ENCODE measurements at regions not wholly inside any gene's neighbourhood (a gene's known extent, or its start where the extent isn't known, plus 50 kb on each side); places are given as distances from the start of the nearest gene placed in this dataset.

- CTCF ChIA-PET: no interaction called here
- TF ChIP-seq KLF17 (tag by site-specific recombination; IDR thresholded peaks at IDR 0.05) (0 out of 2 replicates have a peak, but pooled peaks have one; percentile 37), ZNF76 (tag by site-specific recombination; IDR thresholded peaks at IDR 0.05; ENCODE audit: borderline replicate concordance, low read depth) (no peak)
- H3K4me3 ChIP-seq (ENCODE audit: low read depth, low read length): no peak overlapping the region
- no peaks in the 10 kb centered on the region for H3K4me1 ChIP-seq (ENCODE audit: control insufficient read depth, insufficient read depth, low read length)
- no peaks in the 10 kb centered on the region for H3K9me3 ChIP-seq (ENCODE audit: control insufficient read depth, insufficient read depth, low read depth, low read length)
- H3K36me3 ChIP-seq (ENCODE audit: control insufficient read depth in 2 of 2, insufficient read depth in 1 of 2, low read length in 2 of 2): no peaks in the 10 kb centered on the region
- POLR2A ChIA-PET: no interaction called here
- no peak overlapping the region for H3K27ac ChIP-seq (ENCODE audit: extremely low read depth, low read depth, low read length)
Observed at GRCh38 chr22:48431536-48432315, 1395.9 kb downstream of the BRD1 start.

GRCh38 chr22:48431014-48431413 lies 1396.7 kb downstream of the BRD1 start:
- TF ChIP-seq ZNF404 (tag by site-specific recombination; IDR thresholded peaks at IDR 0.05) (no peak), ZNF292 (tag by site-specific recombination; IDR thresholded peaks at IDR 0.05; ENCODE audit: borderline replicate concordance, low read depth) (no peak), ZSCAN18 (tag by site-specific recombination; IDR thresholded peaks at IDR 0.05) (no peak)
- ChIA-PET POLR2A (no interaction called here), CTCF (no interaction called here)
- Histone ChIP-seq H3K36me3 (ENCODE audit: control insufficient read depth in 2 of 2, insufficient read depth in 1 of 2, low read length in 2 of 2) (no peaks in the 10 kb centered on the region), H3K27ac (ENCODE audit: extremely low read depth, low read depth, low read length) (no peak overlapping the region), H3K9me3 (ENCODE audit: control insufficient read depth, insufficient read depth, low read depth, low read length) (no peaks in the 10 kb centered on the region), H3K4me1 (ENCODE audit: control insufficient read depth, insufficient read depth, low read length) (no peaks in the 10 kb centered on the region), H3K4me3 (ENCODE audit: low read depth, low read length) (no peak overlapping the region)

DNA sequence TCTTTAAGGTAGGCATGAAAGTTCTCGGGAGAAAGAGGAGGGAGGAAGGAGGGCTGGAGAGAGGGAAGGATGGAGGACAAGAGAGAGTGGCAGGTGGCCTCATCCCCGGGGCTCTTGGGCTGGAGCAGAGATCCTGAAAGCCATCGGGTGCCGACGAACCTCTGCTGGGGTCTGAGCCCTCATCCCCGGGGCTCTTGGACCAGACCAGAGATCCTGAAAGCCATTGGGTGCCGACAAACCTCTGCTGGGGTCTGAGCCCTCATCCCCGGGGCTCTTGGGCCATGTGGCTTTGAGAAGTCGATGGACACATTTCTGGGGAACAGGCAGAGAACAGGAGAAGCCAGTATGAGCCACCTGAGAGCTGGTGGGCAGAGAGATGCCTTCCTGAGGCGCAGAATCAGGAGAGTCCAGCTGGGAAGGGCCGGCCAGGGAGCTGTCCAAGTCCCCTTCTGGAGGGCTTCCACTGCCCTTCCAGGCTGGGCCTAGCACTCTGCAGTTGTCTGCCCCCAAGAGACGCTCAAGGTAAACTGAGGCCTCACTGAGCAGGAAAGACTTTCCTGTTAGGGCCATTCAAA lies 1398.1 kb downstream of the BRD1 start:
- TF ChIP-seq ZXDB (tag by site-specific recombination; IDR thresholded peaks at IDR 0.05) (no peak), SALL2 (tag by site-specific recombination; IDR thresholded peaks at IDR 0.05; ENCODE audit: borderline replicate concordance) (no peak), ZNF16 (tag by site-specific recombination; IDR thresholded peaks at IDR 0.05; ENCODE audit: low read depth) (no peak), GLIS2 (tag by site-specific recombination; IDR thresholded peaks at IDR 0.05) (no peak)
- Histone ChIP-seq H3K4me1 (ENCODE audit: control insufficient read depth, insufficient read depth, low read length) (no peaks in the 10 kb centered on the region), H3K36me3 (ENCODE audit: control insufficient read depth in 2 of 2, insufficient read depth in 1 of 2, low read length in 2 of 2) (no peaks in the 10 kb centered on the region), H3K9me3 (ENCODE audit: control insufficient read depth, insufficient read depth, low read depth, low read length) (no peaks in the 10 kb centered on the region), H3K27ac (ENCODE audit: extremely low read depth, low read depth, low read length) (no peak overlapping the region), H3K4me3 (ENCODE audit: low read depth, low read length) (no peak overlapping the region)
- CTCF ChIA-PET: interaction anchor here (0.7 kb wide), 1 partner anchor 23 kb away, joined by 4 read pairs; no protein-coding TSS in a partner anchor
- POLR2A ChIA-PET: no interaction called here

GRCh38 chr22:48428631-48429371 lies 1398.9 kb downstream of the BRD1 start:
- Histone ChIP-seq H3K4me1 (ENCODE audit: control insufficient read depth, insufficient read depth, low read length) (no peaks in the 10 kb centered on the region), H3K4me3 (ENCODE audit: low read depth, low read length) (no peak overlapping the region), H3K9me3 (ENCODE audit: control insufficient read depth, insufficient read depth, low read depth, low read length) (no peaks in the 10 kb centered on the region), H3K27ac (ENCODE audit: extremely low read depth, low read depth, low read length) (no peak overlapping the region), H3K36me3 (ENCODE audit: control insufficient read depth in 2 of 2, insufficient read depth in 1 of 2, low read length in 2 of 2) (no peaks in the 10 kb centered on the region)
- TF ChIP-seq ZNF148 (tag by site-specific recombination; IDR thresholded peaks at IDR 0.05; ENCODE audit: borderline replicate concordance) (no peak), ELK4 (IDR thresholded peaks at IDR 0.05; ENCODE audit: borderline replicate concordance, low read depth, low read length) (no peak), WT1 (tag by site-specific recombination; IDR thresholded peaks at IDR 0.05) (no peak), ZNF629 (tag by site-specific recombination; IDR thresholded peaks at IDR 0.05) (no peak)
- ChIA-PET CTCF (interaction anchor here (0.6 kb wide), 1 partner anchor 169 kb away, joined by 3 read pairs; no protein-coding TSS in a partner anchor), POLR2A (no interaction called here)
